NT2/D1 (cell line): ENCODE measurements at regions not wholly inside any gene's neighbourhood (a gene's known extent, or its start where the extent isn't known, plus 50 kb on each side); places are given as distances from the start of the nearest gene placed in this dataset.

Experiments
- DNase-seq: peaks from one replicate; pipeline ENCODE4 v3.0.0-alpha.2; 2011; ENCODE audit warnings: low read depth, low spot score
- H3K27me3 ChIP-seq: 2 replicates; pipeline ENCODE4 v1.6.0; 2011; ENCODE audit warnings: mild to moderate bottlenecking; ENCODE audit not compliant: insufficient read length, insufficient read depth
- H3K36me3 ChIP-seq: 2 replicates; pipeline ENCODE4 v1.6.1; 2011; ENCODE audit warnings: mild to moderate bottlenecking, low read length, mixed read lengths; ENCODE audit not compliant: insufficient read depth, insufficient read length
- H3K4me1 ChIP-seq: 2 replicates; pipeline ENCODE4 v1.5.1; 2011; ENCODE audit not compliant: insufficient read depth, insufficient read length
- H3K4me3 ChIP-seq: 2 replicates; pipeline ENCODE4 v1.5.1; 2011; ENCODE audit warnings: low read depth; ENCODE audit not compliant: insufficient read length
- H3K9ac ChIP-seq: 2 replicates; pipeline ENCODE4 v1.6.0; 2011; ENCODE audit warnings: low read depth; ENCODE audit not compliant: insufficient read length
- H3K9me3 ChIP-seq: 2 replicates; pipeline ENCODE4 v1.5.1; 2011; ENCODE audit warnings: mild to moderate bottlenecking, low read length; ENCODE audit not compliant: insufficient read depth
- SUZ12 ChIP-seq: IDR thresholded peaks from 2 replicates; pipeline ENCODE4 v1.6.1; 2011; ENCODE audit not compliant: insufficient read length, insufficient read depth; ENCODE audit errors: extremely low read depth
- YY1 ChIP-seq: IDR thresholded peaks from 2 replicates; pipeline ENCODE4 v1.6.1; 2011; ENCODE audit not compliant: insufficient read length, insufficient read depth
- ZNF274 ChIP-seq: IDR thresholded peaks from 2 replicates; pipeline ENCODE4 v1.6.1; 2011; ENCODE audit warnings: mild to moderate bottlenecking, low read depth, low read length

DNA sequence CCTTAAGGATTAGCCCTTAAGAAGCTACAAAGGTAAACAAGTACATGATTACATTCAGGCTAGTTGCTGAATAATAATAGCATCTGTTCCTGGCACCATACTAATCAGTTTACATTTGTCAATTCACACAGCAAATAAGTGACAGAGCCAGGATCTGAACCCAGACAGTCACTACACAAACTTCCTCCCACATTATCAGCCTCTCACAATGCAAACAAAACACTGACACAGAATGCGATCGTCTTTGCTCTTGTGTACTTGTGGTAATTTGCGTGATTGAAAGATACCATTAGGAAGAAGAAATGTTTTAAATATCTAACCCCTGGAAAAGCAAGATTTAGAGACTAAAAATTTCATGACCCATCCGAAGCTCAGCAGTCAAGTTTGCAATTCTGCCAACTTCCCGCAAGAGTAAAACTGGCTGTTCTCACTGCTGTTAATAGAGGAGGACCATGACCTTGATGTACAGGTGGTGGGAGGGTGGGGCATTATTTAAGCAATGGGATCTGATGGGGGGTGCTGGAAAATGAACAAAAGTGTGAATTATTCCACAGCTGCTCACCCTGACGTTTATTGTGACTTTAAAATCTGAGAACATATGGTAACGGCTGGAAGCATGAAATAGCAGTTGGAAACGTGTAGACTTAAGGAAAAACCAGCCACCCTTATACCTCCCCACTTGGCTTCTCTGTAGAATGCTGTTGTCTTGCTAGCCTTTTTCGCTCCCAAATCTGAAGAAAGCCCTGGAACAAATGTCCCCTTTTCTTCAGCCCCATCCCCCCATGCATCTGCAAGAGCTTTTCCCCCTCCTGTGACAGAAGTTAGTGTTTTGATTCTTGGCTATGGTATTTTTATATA is 95.3 kb upstream of the ARMC2 start:
- H3K36me3 ChIP-seq, result no peaks in the 10 kb centered on the region
- no peak for DNase-seq
- no peaks in the 10 kb centered on the region for H3K4me1 ChIP-seq
- H3K4me3 ChIP-seq, result no peak overlapping the region
- TF ChIP-seq ZNF274 (no peak), SUZ12 (no peak), YY1 (no peak)
- H3K27me3 ChIP-seq, result no peaks in the 10 kb centered on the region
- H3K9ac ChIP-seq, result no peak overlapping the region
- no peaks in the 10 kb centered on the region for H3K9me3 ChIP-seq

- Histone ChIP-seq H3K9ac (no peak overlapping the region), H3K4me3 (no peak overlapping the region), H3K4me1 (peaks cover 5% of the 10 kb centered on the region), H3K9me3 (no peaks in the 10 kb centered on the region), H3K36me3 (no peaks in the 10 kb centered on the region), H3K27me3 (no peaks in the 10 kb centered on the region)
- no peak for TF ChIP-seq SUZ12
- TF ChIP-seq YY1, result no peak
- TF ChIP-seq ZNF274, result no peak
- DNase-seq, result no peak
Observed at GRCh38 chr6:108755257-108756240, 92.7 kb upstream of the ARMC2 start.

DNA sequence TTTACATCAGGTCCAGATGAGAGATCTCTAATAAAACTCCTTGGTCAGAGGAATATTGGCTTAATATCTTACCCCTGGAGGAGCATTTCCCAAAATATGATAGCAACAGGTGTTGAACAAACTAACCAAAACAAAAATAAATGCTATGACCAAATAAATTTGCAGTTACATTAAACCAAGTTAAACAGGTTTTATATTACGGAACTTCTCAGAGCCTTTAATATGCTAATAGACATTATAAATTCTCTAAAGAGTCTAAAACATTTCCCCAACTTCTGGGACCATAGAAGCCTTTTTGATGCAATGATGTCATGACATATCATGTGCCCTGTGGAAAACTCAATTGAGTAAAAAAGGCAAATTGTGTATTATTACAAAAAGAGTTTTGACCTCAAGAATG is 90.9 kb upstream of the ARMC2 start:
- no peak for DNase-seq
- Histone ChIP-seq H3K9me3 (no peaks in the 10 kb centered on the region), H3K27me3 (no peaks in the 10 kb centered on the region), H3K4me3 (no peak overlapping the region), H3K9ac (no peak overlapping the region), H3K36me3 (no peaks in the 10 kb centered on the region), H3K4me1 (peaks cover 7% of the 10 kb centered on the region)
- TF ChIP-seq SUZ12 (no peak), YY1 (no peak), ZNF274 (no peak)

DNA sequence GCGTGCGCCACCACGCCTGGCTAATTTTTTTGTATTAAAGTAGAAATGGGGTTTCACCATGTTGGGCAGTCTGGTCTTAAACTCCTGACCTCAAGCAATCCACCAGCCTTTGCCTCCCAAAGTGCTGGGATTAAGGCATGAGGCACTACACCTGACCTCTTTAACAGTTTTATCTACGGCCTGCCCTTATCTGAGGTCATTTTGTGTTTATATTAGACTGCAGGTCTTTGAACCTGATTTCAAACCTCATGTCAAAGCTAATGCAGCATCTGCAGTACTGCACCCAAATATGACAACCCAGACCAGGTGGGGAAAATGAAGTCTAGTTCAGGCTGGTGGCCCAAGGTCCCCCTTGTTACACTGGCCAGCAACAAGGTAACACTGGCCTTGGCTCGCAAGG is 89.3 kb upstream of the ARMC2 start:
- no peak overlapping the region for H3K9ac ChIP-seq
- peaks cover 7% of the 10 kb centered on the region for H3K4me1 ChIP-seq
- TF ChIP-seq SUZ12, result no peak
- no peak for TF ChIP-seq YY1
- no peak for TF ChIP-seq ZNF274
- H3K4me3 ChIP-seq, result no peak overlapping the region
- no peaks in the 10 kb centered on the region for H3K36me3 ChIP-seq
- DNase-seq, result no peak
- no peaks in the 10 kb centered on the region for H3K9me3 ChIP-seq
- no peaks in the 10 kb centered on the region for H3K27me3 ChIP-seq

- Histone ChIP-seq H3K36me3 (no peaks in the 10 kb centered on the region), H3K4me3 (no peak overlapping the region), H3K9me3 (no peaks in the 10 kb centered on the region), H3K27me3 (no peaks in the 10 kb centered on the region), H3K4me1 (peaks cover 7% of the 10 kb centered on the region), H3K9ac (no peak overlapping the region)
- TF ChIP-seq ZNF274 (no peak), YY1 (no peak), SUZ12 (no peak)
- DNase-seq, result no peak
Observed at GRCh38 chr6:108760126-108761050, 87.8 kb upstream of the ARMC2 start.

DNA sequence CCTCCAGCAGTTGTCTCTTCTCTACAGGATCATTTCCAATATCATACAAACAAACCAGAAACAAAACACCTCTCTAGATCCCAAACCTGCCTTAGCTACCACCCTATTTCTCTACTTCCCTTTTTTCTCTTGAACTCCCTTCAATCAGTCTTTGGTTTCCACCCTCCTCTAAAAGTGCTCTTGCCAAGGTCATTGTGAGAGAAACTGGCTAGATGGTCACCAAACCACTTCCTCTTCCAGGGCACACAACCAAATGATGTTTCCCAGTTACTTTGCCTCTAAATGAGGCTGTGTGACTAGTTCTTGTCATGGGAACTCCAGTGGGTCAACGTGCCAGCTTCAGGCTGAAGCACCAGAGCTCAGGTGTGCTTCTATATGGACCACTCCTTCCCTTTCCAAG is 85.8 kb upstream of the ARMC2 start:
- no peaks in the 10 kb centered on the region for H3K27me3 ChIP-seq
- H3K9me3 ChIP-seq, result no peaks in the 10 kb centered on the region
- no peak overlapping the region for H3K9ac ChIP-seq
- no peak for DNase-seq
- no peaks in the 10 kb centered on the region for H3K36me3 ChIP-seq
- H3K4me3 ChIP-seq, result no peak overlapping the region
- H3K4me1 ChIP-seq, result peaks cover 7% of the 10 kb centered on the region
- TF ChIP-seq SUZ12 (no peak), YY1 (no peak), ZNF274 (no peak)
